ENCODE measurements at regions not wholly inside any gene's neighbourhood (a gene's known extent, or its start where the extent isn't known, plus 50 kb on each side); places are given as distances from the start of the nearest gene placed in this dataset.

- TF ChIP-seq CTCF (IDR thresholded peaks at IDR 0.05) (no peak), EZH2 (IDR thresholded peaks at IDR 0.05; ENCODE audit: borderline replicate concordance, insufficient read depth, low read depth, low read length, poor library complexity, severe bottlenecking) (no peak)
Observed at GRCh38 chr6:3991941-3992340, 87.0 kb downstream of the FAM217A start.

Data from B cell (primary cell).